CD4-positive, alpha-beta T cell (primary cell): ENCODE measurements at regions not wholly inside any gene's neighbourhood (a gene's known extent, or its start where the extent isn't known, plus 50 kb on each side); places are given as distances from the start of the nearest gene placed in this dataset.

ENCODE experiments used
- ATAC-seq: fragments of 200-7000 bp; cut with Tn5 transposase; one replicate; pipeline ENCODE4 v1.10.0; 2022; ENCODE audit warnings: mild to moderate bottlenecking; ENCODE audit not compliant: poor library complexity
- CTCF ChIA-PET: fragments of 350-600 bp; sonication (Branson Sonifier 250); formaldehyde crosslinking; loops from one replicate; lab custom pipeline; 2021; ENCODE audit warnings: antibody characterized with exemption, inconsistent platforms; lab: Charles Lee
- POLR2A ChIA-PET: fragments of 350-600 bp; sonication (Branson Sonifier 250); formaldehyde crosslinking; loops from one replicate; lab custom pipeline; 2021; ENCODE audit warnings: antibody characterized with exemption, inconsistent platforms; lab: Charles Lee
- DNase-seq, 14 experiments: peaks; one replicate each; pipeline ENCODE4 v3.0.0-alpha.2; 2013 to 2020; ENCODE audit warnings: mixed read lengths in 2 of 14
- H3K27ac ChIP-seq, 2 donors: one replicate each; pipeline versions ENCODE4 v1.5.1 to v1.7.0; 2013; ENCODE audit warnings: low read length in 2 of 2, low read depth in 1 of 2, mild to moderate bottlenecking in 1 of 2
- H3K27me3 ChIP-seq, 2 experiments: 1 replicate in 1 of 2; 2 replicates in 1 of 2; pipeline versions ENCODE4 v1.6.1 to v1.7.0; 2013; ENCODE audit warnings: low read length in 2 of 2, control low read depth in 1 of 2, mild to moderate bottlenecking in 1 of 2, moderate library complexity in 1 of 2; ENCODE audit not compliant: insufficient read depth in 2 of 2, control insufficient read depth in 1 of 2
- H3K36me3 ChIP-seq: one replicate; pipeline ENCODE4 v1.6.1; 2013; ENCODE audit warnings: low read length, control low read depth; ENCODE audit not compliant: insufficient read depth
- H3K4me1 ChIP-seq: one replicate; pipeline ENCODE4 v1.6.1; 2013; ENCODE audit warnings: low read length, control low read depth; ENCODE audit not compliant: insufficient read depth
- H3K4me3 ChIP-seq: one replicate; pipeline ENCODE4 v1.5.1; 2013; ENCODE audit warnings: mild to moderate bottlenecking, low read length, moderate library complexity
- H3K9me3 ChIP-seq, 2 experiments: 1 replicate in 1 of 2; 2 replicates in 1 of 2; pipeline versions ENCODE4 v1.6.1 to v1.7.0; 2013; ENCODE audit warnings: low read length in 2 of 2, mild to moderate bottlenecking in 2 of 2, control low read depth in 1 of 2, moderate library complexity in 1 of 2; ENCODE audit not compliant: control insufficient read depth in 1 of 2, insufficient read depth in 1 of 2
- H3K27ac Mint-ChIP-seq: one replicate; pipeline ENCODE4 v1.8.0; 2020; ENCODE audit warnings: mixed read lengths
- H3K27me3 Mint-ChIP-seq: one replicate; pipeline ENCODE4 v1.8.0; 2021; ENCODE audit warnings: mixed read lengths
- H3K36me3 Mint-ChIP-seq: one replicate; pipeline ENCODE4 v1.8.0; 2021; ENCODE audit warnings: low read depth, mixed read lengths
- H3K4me1 Mint-ChIP-seq: one replicate; pipeline ENCODE4 v1.8.0; 2021; ENCODE audit warnings: low read depth, mixed read lengths
- H3K4me3 Mint-ChIP-seq: one replicate; pipeline ENCODE4 v1.8.0; 2020; ENCODE audit warnings: mild to moderate bottlenecking, mixed read lengths
- H3K9me3 Mint-ChIP-seq: one replicate; pipeline ENCODE4 v1.8.0; 2020; ENCODE audit warnings: mixed read lengths
- intact Hi-C, 2 experiments: fragments of 100-400 bp; cut with DNase I in 1 of 2; cut with micrococcal nuclease in 1 of 2; formaldehyde crosslinking; loops; one replicate each; pipeline versions ENCODE4 v1.15.1 to v1.9.0; 2023 to 2025; cut with DNase I, micrococcal nuclease
- TF ChIP-seq, protein P1 (sequence below): fragments of 200-600 bp; IDR thresholded peaks from one replicate; pipeline ENCODE4 v1.8.0; 2022; ENCODE audit warnings: antibody characterized with exemption, mild to moderate bottlenecking

DNA sequence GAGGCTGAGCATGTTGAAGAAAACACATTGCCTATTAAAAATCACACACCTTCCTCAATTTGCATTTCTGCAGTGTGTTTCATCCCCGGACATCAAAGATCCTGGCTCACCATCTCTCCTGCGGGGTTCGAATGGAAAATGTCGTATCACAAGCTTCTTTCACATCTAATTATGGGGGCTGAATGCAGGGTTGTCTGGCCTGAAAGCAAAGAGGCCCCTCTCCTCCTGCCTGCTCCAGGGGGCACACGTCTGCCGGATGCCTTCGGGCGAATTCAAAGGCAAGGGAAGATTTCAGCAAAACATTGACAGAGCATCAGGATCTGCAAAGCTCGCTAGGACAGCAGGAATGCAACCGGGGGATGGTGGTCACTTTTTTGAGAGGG lies 1447.7 kb downstream of the TBC1D22A start:
- Mint-ChIP-seq H3K36me3 (no peaks in the 10 kb centered on the region), H3K27me3 (peaks cover 8% of the 10 kb centered on the region), H3K27ac (no peak overlapping the region), H3K9me3 (peaks cover 2% of the 10 kb centered on the region), H3K4me1 (no peaks in the 10 kb centered on the region), H3K4me3 (no peak overlapping the region)
- DNase-seq (no peak), ATAC-seq (no peak)
- TF ChIP-seq, protein P1, sequence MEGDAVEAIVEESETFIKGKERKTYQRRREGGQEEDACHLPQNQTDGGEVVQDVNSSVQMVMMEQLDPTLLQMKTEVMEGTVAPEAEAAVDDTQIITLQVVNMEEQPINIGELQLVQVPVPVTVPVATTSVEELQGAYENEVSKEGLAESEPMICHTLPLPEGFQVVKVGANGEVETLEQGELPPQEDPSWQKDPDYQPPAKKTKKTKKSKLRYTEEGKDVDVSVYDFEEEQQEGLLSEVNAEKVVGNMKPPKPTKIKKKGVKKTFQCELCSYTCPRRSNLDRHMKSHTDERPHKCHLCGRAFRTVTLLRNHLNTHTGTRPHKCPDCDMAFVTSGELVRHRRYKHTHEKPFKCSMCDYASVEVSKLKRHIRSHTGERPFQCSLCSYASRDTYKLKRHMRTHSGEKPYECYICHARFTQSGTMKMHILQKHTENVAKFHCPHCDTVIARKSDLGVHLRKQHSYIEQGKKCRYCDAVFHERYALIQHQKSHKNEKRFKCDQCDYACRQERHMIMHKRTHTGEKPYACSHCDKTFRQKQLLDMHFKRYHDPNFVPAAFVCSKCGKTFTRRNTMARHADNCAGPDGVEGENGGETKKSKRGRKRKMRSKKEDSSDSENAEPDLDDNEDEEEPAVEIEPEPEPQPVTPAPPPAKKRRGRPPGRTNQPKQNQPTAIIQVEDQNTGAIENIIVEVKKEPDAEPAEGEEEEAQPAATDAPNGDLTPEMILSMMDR: no peak
- Histone ChIP-seq H3K4me1 (no peaks in the 10 kb centered on the region), H3K4me3 (no peak overlapping the region), H3K27me3 (peaks cover 0 to 7% of the 10 kb centered on the region in 2 experiments), H3K36me3 (no peaks in the 10 kb centered on the region), H3K9me3 (peaks cover 0 to 12% of the 10 kb centered on the region in 2 experiments), H3K27ac (no peak overlapping the region)
- CTCF ChIA-PET: no interaction called here
- POLR2A ChIA-PET: no interaction called here
- intact Hi-C loops: no loop called here

DNA sequence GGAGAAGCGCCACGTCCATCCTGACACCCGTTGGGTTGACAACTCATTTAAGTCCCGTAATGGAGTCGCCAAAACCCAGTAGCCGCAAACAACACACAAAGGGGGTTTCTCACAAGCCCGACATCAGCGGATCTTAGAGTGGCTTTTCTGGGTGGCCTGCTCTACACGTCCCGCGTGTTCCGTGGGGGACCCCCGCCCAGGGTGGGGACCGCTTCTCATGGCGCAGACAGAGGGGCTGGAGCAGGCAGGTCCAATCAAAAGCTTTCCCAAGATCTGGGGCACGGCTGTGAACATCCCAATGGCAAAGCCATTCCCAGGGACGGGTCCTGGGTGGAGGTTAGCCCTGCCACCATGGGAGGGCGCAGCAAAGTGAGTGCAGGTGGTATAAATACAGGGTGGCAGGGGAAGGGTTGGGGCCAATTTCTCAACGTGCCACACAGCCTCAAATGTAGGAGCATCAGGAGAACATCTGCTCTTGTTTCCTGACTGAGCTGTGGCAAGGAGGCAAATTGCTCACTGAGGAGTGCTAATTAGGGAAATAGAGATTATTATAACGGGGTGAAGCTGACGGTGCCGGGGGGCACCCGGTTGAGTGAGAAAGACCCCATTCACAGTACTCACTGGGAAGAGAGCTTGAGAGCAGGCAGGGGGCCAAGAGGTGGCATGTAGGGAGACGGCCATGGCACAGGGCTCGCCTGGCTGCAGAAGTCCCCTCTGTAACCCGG lies 1447.2 kb downstream of the TBC1D22A start:
- ATAC-seq: no peak
- POLR2A ChIA-PET: no interaction called here

DNA sequence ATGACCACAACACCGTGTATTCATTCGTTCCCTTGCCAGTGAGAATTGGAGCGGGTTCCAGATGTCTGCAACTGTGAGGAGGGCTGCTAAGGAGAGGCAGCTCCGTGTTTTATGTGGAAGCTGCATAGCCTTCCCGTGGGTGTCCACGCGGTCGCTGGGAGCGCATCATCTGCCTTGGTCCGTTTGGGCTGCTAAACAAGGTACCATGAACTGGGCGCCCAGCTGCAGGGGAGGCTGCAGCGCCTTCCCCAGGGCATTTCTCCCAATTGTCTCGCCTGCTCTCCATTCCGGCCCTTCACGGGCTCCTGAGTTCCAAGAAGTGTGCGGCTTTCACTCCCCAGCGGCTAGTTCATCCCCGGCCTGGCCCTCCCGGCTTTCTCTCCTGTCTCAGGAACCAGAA lies 1446.4 kb downstream of the TBC1D22A start:
- intact Hi-C loops: no loop called here
- H3K9me3 ChIP-seq: peaks cover 0 to 12% of the 10 kb centered on the region in 2 experiments
- Mint-ChIP-seq H3K36me3 (no peaks in the 10 kb centered on the region), H3K4me3 (no peak overlapping the region), H3K27ac (no peak overlapping the region), H3K27me3 (peaks cover 8% of the 10 kb centered on the region), H3K9me3 (peaks cover 2% of the 10 kb centered on the region), H3K4me1 (no peaks in the 10 kb centered on the region)
- no peak overlapping the region for H3K27ac ChIP-seq
- TF ChIP-seq, protein P1: no peak
- peaks cover 0 to 7% of the 10 kb centered on the region in 2 experiments for H3K27me3 ChIP-seq
- ChIA-PET POLR2A (no interaction called here), CTCF (no interaction called here)
- H3K4me3 ChIP-seq: no peak overlapping the region
- DNase-seq (no peak), ATAC-seq (no peak)
- H3K4me1 ChIP-seq: no peaks in the 10 kb centered on the region
- H3K36me3 ChIP-seq: no peaks in the 10 kb centered on the region

More for the DNA sequence above, 1447.2 kb downstream of the TBC1D22A start:
- Mint-ChIP-seq H3K36me3 (no peaks in the 10 kb centered on the region), H3K9me3 (peaks cover 2% of the 10 kb centered on the region), H3K27me3 (peaks cover 8% of the 10 kb centered on the region), H3K4me3 (no peak overlapping the region), H3K27ac (no peak overlapping the region), H3K4me1 (no peaks in the 10 kb centered on the region)
- Histone ChIP-seq H3K4me1 (no peaks in the 10 kb centered on the region), H3K4me3 (no peak overlapping the region), H3K9me3 (peaks cover 0 to 12% of the 10 kb centered on the region in 2 experiments), H3K36me3 (no peaks in the 10 kb centered on the region), H3K27me3 (peaks cover 0 to 7% of the 10 kb centered on the region in 2 experiments), H3K27ac (no peak overlapping the region)
- intact Hi-C loops: no loop called here
- CTCF ChIA-PET: no interaction called here
- DNase-seq: no peak
- TF ChIP-seq, protein P1: no peak
